ENCODE measurements at regions not wholly inside any gene's neighbourhood (a gene's known extent, or its start where the extent isn't known, plus 50 kb on each side); places are given as distances from the start of the nearest gene placed in this dataset.

DNA sequence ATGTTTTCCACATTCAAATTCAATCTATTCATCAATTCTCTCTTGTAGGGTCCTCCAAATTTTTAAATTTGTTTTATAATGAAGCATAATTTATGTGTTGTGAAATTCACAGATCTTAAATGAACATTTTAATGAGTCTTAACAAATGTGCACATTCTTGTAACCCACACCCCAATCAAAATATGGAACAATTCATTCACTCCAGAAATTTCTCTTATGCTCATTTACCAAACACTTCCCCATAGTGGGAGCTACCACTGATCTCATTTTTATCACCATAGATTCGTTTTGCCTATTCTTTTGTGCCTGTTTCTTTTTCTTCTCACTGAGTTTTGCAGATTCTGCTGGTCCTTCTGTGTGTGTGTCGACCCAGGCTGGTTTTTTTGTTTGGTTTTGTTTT is 664.1 kb downstream of the EFNB2 start (continued):
- TF ChIP-seq CTBP2 (IDR thresholded peaks at IDR 0.05; ENCODE audit: borderline replicate concordance, insufficient read depth, insufficient read length, low read length) (no peak), KDM4A (IDR thresholded peaks at IDR 0.05; ENCODE audit: low read depth, low read length, severe bottlenecking) (no peak), TAF1 (IDR thresholded peaks at IDR 0.05; ENCODE audit: low read depth, low read length) (no peak), KDM5A (IDR thresholded peaks at IDR 0.05; ENCODE audit: low read length) (no peak), TEAD4 (IDR thresholded peaks at IDR 0.05; ENCODE audit: low read depth, low read length) (no peak), HDAC2 (IDR thresholded peaks at IDR 0.05; ENCODE audit: borderline replicate concordance in 1 of 2, low read depth in 2 of 2, low read length in 2 of 2) (no peak), RXRA (IDR thresholded peaks at IDR 0.05; ENCODE audit: insufficient read depth, low read depth, low read length) (no peak)
